NCI-H187 treated with DMSO at 0.1 percent for 48 hours (cell line): ENCODE measurements at regions not wholly inside any gene's neighbourhood (a gene's known extent, or its start where the extent isn't known, plus 50 kb on each side); places are given as distances from the start of the nearest gene placed in this dataset.
"Not testable (repeated sequence)": the region's sequence is repeated elsewhere in the genome, so short reads cannot be mapped to it uniquely, and the experiment has no call there.

Source experiments
- DNase-seq: peaks from one replicate; lab custom pipeline; 2025; lab: John Stamatoyannopoulos, UW

- not testable (repeated sequence) for DNase-seq
Measured at GRCh38 chr10:29725927-29726326, 91.2 kb upstream of the SVIL start.

GRCh38 chr10:29725133-29725720 is 90.5 kb upstream of the SVIL start:
- DNase-seq: no peak

- no peak for DNase-seq
Measured at GRCh38 chr10:29723726-29724125, 89.0 kb upstream of the SVIL start.

- DNase-seq: no peak
Measured at GRCh38 chr10:29722777-29723176, 88.0 kb upstream of the SVIL start.

- DNase-seq: no peak
Measured at GRCh38 chr10:29720149-29720548, 85.4 kb upstream of the SVIL start.

- no peak for DNase-seq
Measured at GRCh38 chr10:29719281-29719675, 84.5 kb upstream of the SVIL start.

GRCh38 chr10:29715296-29715695 is 80.5 kb upstream of the SVIL start:
- no peak for DNase-seq

GRCh38 chr10:29714096-29714874 is 79.5 kb upstream of the SVIL start:
- DNase-seq: no peak

- DNase-seq: no peak
Measured at GRCh38 chr10:29713450-29713849, 78.7 kb upstream of the SVIL start.

GRCh38 chr10:29712108-29712507 is 77.3 kb upstream of the SVIL start:
- peak; percentile 68 for DNase-seq

GRCh38 chr10:29710128-29710527 is 75.4 kb upstream of the SVIL start:
- no peak for DNase-seq

- no peak for DNase-seq
Measured at GRCh38 chr10:29709484-29710002, 74.8 kb upstream of the SVIL start.

- peak; percentile 66 for DNase-seq
Measured at GRCh38 chr10:29703271-29703670, 68.5 kb upstream of the SVIL start.

GRCh38 chr10:29702273-29703164 is 67.7 kb upstream of the SVIL start:
- no peak for DNase-seq

GRCh38 chr10:29701306-29701705 is 66.5 kb upstream of the SVIL start:
- no peak for DNase-seq

- no peak for DNase-seq
Measured at GRCh38 chr10:29699621-29700020, 64.8 kb upstream of the SVIL start.

- no peak for DNase-seq
Measured at GRCh38 chr10:29698773-29699490, 64.2 kb upstream of the SVIL start.

- DNase-seq: not testable (repeated sequence)
Measured at GRCh38 chr10:29696581-29696980, 61.8 kb upstream of the SVIL start.

GRCh38 chr10:29694121-29694520 is 59.4 kb upstream of the SVIL start:
- DNase-seq: no peak

GRCh38 chr10:29692121-29692539 is 57.4 kb upstream of the SVIL start:
- no peak for DNase-seq

GRCh38 chr10:29691564-29692072 is 56.8 kb upstream of the SVIL start:
- no peak for DNase-seq

- DNase-seq: no peak
Measured at GRCh38 chr10:29689001-29689400, 54.2 kb upstream of the SVIL start.
